HG02938 (cell line): ENCODE measurements at regions not wholly inside any gene's neighbourhood (a gene's known extent, or its start where the extent isn't known, plus 50 kb on each side); places are given as distances from the start of the nearest gene placed in this dataset.

Experiments used
- ATAC-seq: cut with Tn5 transposase; IDR thresholded peaks from one replicate; pipeline ENCODE4 v1.9.1; 2021; ENCODE audit warnings: mild to moderate bottlenecking, moderate library complexity; ENCODE audit not compliant: unreplicated experiment

- no peak for ATAC-seq
These were observed 86.4 kb downstream of the ADRB2 start for GRCh38 chr5:148912714-148913398.

- no peak for ATAC-seq
These were observed 87.1 kb downstream of the ADRB2 start for GRCh38 chr5:148913493-148913892.

GRCh38 chr5:148913985-148914431 lies 87.6 kb downstream of the ADRB2 start:
- no peak for ATAC-seq

- no peak for ATAC-seq
These were observed 88.9 kb downstream of the ADRB2 start for GRCh38 chr5:148915224-148915817.

GRCh38 chr5:148920646-148921288 lies 94.4 kb downstream of the ADRB2 start:
- no peak for ATAC-seq

GRCh38 chr5:148921350-148921749 lies 94.9 kb downstream of the ADRB2 start:
- no peak for ATAC-seq

GRCh38 chr5:148922606-148923005 lies 96.2 kb downstream of the ADRB2 start:
- peak; percentile 74 for ATAC-seq

GRCh38 chr5:148923023-148923422 lies 96.6 kb downstream of the ADRB2 start:
- ATAC-seq: no peak

GRCh38 chr5:148924817-148925216 lies 98.4 kb downstream of the ADRB2 start:
- ATAC-seq: no peak

- ATAC-seq: no peak
These were observed 99.8 kb downstream of the ADRB2 start for GRCh38 chr5:148926207-148926606.

GRCh38 chr5:148927307-148927946 lies 101.0 kb downstream of the ADRB2 start:
- no peak for ATAC-seq

- no peak for ATAC-seq
These were observed 101.7 kb downstream of the ADRB2 start for GRCh38 chr5:148928141-148928540.

- no peak for ATAC-seq
These were observed 105.1 kb downstream of the ADRB2 start for GRCh38 chr5:148931453-148932057.

GRCh38 chr5:148932355-148932935 lies 106.0 kb downstream of the ADRB2 start:
- ATAC-seq: no peak

GRCh38 chr5:148933903-148934432 lies 107.6 kb downstream of the ADRB2 start:
- ATAC-seq: no peak

- no peak for ATAC-seq
These were observed 108.5 kb downstream of the ADRB2 start for GRCh38 chr5:148934895-148935400.

- ATAC-seq: no peak
These were observed 110.8 kb downstream of the ADRB2 start for GRCh38 chr5:148937239-148937638.

- ATAC-seq: no peak
These were observed 111.6 kb downstream of the ADRB2 start for GRCh38 chr5:148937830-148938521.

- no peak for ATAC-seq
These were observed 112.1 kb downstream of the ADRB2 start for GRCh38 chr5:148938522-148938882.

GRCh38 chr5:148939676-148940075 lies 113.3 kb downstream of the ADRB2 start:
- no peak for ATAC-seq
